Epithelial cell of esophagus (primary cell): ENCODE measurements at regions not wholly inside any gene's neighbourhood (a gene's known extent, or its start where the extent isn't known, plus 50 kb on each side); places are given as distances from the start of the nearest gene placed in this dataset.
A peak's percentile ranks its signal among the peaks of the same experiment; 100 is the strongest.

Experiments
- DNase-seq: peaks from one replicate; pipeline ENCODE4 v3.0.0; 2010; ENCODE audit warnings: low read depth
- H3K4me3 ChIP-seq: 2 replicates; pipeline ENCODE4 v1.5.1; 2011; ENCODE audit warnings: mild to moderate bottlenecking, low read length, control low read depth
- CTCF ChIP-seq: IDR thresholded peaks from 2 replicates; pipeline ENCODE4 v1.5.1; 2011; ENCODE audit warnings: low read depth, mild to moderate bottlenecking, low read length, control low read depth, inconsistent platforms; ENCODE audit not compliant: insufficient read depth; ENCODE audit errors: missing control alignments

- DNase-seq, result no peak
- no peak for TF ChIP-seq CTCF
- no peak overlapping the region for H3K4me3 ChIP-seq
These were observed 122.0 kb upstream of the OSTN start for GRCh38 chr3:191076903-191077552.

- no peak for TF ChIP-seq CTCF
- H3K4me3 ChIP-seq, result no peak overlapping the region
- no peak for DNase-seq
These were observed 124.5 kb upstream of the OSTN start for GRCh38 chr3:191074511-191074910.

- no peak for TF ChIP-seq CTCF
- no peak overlapping the region for H3K4me3 ChIP-seq
- peak; percentile 28 for DNase-seq
These were observed 128.2 kb upstream of the OSTN start for GRCh38 chr3:191070762-191071403.

GRCh38 chr3:191070201-191070600, 128.8 kb upstream of the OSTN start:
- H3K4me3 ChIP-seq, result no peak overlapping the region
- peak; percentile 93 for DNase-seq
- TF ChIP-seq CTCF, result no peak

GRCh38 chr3:191068946-191069813, 129.9 kb upstream of the OSTN start:
- peak; percentile 39 for DNase-seq
- no peak for TF ChIP-seq CTCF

GRCh38 chr3:191066669-191067068, 132.4 kb upstream of the OSTN start:
- no peak overlapping the region for H3K4me3 ChIP-seq
- peak; percentile 83 for DNase-seq
- TF ChIP-seq CTCF, result no peak

More at GRCh38 chr3:191068946-191069813, 129.9 kb upstream of the OSTN start:
- no peak overlapping the region for H3K4me3 ChIP-seq
